D721Med (cell line): ENCODE measurements at regions not wholly inside any gene's neighbourhood (a gene's known extent, or its start where the extent isn't known, plus 50 kb on each side); places are given as distances from the start of the nearest gene placed in this dataset.

Source experiments
- DNase-seq: peaks from one replicate; pipeline ENCODE4 v3.0.0; 2011; ENCODE audit warnings: low spot score; ENCODE audit not compliant: insufficient read length
- FAIRE-seq: peaks from 2 replicates; lab custom pipeline; 2011; peaks lifted over from hg19 to GRCh38; lab: Jason Lieb, UNC
- TF ChIP-seq, protein P1 (sequence below): IDR thresholded peaks from 2 replicates; pipeline ENCODE4 v1.5.1; 2012; ENCODE audit warnings: mild to moderate bottlenecking, control low read depth; ENCODE audit not compliant: insufficient read depth; ENCODE audit errors: missing control alignments

DNA sequence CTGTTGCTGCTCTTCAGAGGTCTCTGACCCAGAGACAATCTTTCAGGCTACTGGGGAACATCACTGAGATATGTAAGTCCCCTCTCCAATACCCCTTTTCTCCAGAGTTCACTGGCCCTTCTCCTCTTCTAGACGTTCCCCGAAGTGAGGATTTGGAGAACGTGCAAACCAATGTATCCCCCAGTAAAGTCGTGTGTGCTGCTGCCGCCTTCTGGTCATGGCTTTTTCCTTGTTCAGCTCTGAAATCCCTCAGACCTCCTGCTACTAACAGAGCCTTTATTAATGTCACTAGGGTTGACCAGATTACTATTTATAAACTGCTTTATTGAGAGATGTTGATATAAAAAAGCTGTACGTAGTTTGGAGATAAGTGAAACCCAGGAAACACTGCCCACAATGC is 1028.6 kb downstream of the CDH9 start:
- TF ChIP-seq, protein P1, sequence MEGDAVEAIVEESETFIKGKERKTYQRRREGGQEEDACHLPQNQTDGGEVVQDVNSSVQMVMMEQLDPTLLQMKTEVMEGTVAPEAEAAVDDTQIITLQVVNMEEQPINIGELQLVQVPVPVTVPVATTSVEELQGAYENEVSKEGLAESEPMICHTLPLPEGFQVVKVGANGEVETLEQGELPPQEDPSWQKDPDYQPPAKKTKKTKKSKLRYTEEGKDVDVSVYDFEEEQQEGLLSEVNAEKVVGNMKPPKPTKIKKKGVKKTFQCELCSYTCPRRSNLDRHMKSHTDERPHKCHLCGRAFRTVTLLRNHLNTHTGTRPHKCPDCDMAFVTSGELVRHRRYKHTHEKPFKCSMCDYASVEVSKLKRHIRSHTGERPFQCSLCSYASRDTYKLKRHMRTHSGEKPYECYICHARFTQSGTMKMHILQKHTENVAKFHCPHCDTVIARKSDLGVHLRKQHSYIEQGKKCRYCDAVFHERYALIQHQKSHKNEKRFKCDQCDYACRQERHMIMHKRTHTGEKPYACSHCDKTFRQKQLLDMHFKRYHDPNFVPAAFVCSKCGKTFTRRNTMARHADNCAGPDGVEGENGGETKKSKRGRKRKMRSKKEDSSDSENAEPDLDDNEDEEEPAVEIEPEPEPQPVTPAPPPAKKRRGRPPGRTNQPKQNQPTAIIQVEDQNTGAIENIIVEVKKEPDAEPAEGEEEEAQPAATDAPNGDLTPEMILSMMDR, result no peak
- FAIRE-seq (no peak), DNase-seq (no peak)

DNA sequence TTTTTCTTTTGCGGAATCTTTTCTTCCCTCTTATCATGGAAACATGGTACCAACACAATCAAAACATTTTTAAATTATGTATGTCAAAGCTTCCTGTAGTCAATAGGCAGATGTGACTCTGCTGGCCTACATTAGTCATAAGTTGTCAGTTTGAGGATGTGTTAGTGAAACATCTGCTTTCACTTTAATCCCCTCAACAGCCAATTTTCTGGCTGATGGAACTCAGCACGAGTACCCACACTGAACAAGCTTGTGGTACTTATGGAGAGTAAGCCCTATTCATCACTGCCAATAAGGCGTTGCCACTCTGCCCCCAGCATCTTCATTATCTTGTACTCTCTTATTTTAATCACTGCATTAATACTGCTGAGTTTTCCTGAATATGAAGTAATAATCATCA is 1034.4 kb downstream of the CDH9 start:
- FAIRE-seq, result peak; percentile 80
- TF ChIP-seq, protein P1, result no peak
- no peak for DNase-seq

DNA sequence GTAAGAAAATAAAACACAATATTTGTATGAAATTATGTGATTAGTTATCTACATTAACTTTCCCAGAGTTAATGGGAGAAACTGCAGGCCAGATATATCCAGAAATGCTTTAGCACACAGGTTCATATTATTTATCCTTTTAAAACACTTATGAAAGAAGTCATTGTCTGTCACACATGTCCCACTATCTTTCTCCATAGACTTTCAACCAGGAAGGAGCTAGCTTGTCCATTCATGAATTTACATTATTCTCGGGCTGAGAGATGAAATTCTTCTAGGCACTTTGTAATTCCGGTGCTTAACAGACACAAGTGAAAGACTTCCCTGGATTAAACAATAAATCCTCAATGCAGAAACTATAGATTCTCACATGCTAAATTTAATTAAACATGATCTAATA is 1043.2 kb downstream of the CDH9 start:
- FAIRE-seq, result no peak

DNA sequence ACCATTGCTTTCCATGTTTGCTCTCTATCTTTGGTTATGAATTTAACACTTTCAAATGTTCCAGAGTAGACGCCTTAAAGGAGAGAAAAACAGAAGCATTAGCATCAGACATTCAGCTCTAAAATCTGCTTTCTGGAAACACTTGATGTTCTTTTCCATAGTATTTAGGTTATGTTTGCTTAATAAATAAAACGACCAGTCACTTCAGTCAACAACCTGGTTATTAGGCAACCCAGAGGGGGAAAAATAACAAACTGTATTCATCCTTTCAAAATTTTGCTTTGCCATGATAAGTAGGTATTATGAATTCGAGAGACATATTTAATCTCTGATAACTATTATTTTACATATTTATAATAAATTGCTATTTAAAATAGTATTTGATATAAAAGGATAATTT is 1044.7 kb downstream of the CDH9 start:
- TF ChIP-seq, protein P1, result no peak
- FAIRE-seq (no peak), DNase-seq (no peak)

More for the DNA sequence above, 1043.2 kb downstream of the CDH9 start:
- TF ChIP-seq, protein P1, result no peak
- no peak for DNase-seq

DNA sequence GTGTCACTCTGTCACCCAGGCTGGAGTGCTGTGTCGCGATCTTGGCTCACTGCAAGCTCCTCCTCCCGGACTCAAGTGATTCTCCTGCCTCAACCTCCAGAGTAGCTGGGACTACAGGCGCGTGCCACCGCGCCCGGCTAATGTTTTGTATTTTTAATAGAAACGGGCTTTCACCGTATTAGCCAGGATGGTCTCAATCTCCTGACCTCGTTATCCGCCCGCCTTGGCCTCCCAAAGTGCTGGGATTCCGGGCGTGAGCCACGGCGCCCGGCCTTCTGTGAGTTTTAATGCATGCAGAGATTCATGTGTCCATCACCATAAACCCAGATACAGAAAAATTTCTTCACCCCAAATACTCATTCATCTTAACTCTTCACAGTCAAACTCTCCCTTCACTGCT is 1046.7 kb downstream of the CDH9 start:
- FAIRE-seq (no peak), DNase-seq (no peak)
- TF ChIP-seq, protein P1, result no peak

DNA sequence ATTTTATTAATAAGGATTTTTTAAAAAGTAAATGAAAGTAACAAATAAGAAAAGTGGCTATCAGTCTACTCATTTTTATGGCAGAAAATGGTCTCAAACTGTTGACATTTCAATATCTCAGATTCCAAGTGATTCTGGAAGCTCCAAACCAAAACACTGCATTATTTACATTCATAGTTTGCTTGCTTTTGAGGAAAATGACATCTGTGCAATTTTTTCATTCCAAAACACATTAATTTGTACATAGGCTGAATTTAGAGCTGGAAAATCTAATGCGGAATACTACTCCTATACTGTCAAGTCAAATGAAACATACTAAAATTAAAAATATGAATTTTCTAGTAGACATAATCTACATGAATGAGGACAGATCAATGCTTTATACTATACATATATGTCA is 1047.6 kb downstream of the CDH9 start:
- DNase-seq (no peak), FAIRE-seq (no peak)
- TF ChIP-seq, protein P1, result no peak

DNA sequence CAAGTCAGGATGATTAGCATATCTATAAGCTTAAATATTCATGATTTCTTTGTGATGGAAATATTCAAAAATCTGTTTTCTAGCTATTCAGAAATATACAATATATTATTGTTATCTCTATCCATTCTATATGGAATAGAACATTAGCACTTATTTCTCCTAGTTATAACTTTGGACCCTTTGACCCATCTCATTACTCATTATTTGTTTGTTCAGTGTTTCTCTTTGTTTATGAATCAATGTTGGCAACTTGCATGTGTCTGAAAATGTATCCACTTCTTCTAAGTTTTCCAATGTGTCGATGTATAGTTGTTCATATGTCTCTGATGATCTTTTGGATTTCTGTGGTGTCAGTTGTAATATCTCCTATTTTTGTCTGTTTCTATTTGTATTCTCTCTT is 1059.3 kb downstream of the CDH9 start:
- FAIRE-seq (no peak), DNase-seq (no peak)

More for the DNA sequence above, 1059.3 kb downstream of the CDH9 start:
- TF ChIP-seq, protein P1, result no peak
